Midbrain (tissue), 1 donor: ENCODE measurements at regions not wholly inside any gene's neighbourhood (a gene's known extent, or its start where the extent isn't known, plus 50 kb on each side); places are given as distances from the start of the nearest gene placed in this dataset.

Experiments
- DNase-seq: peaks from one replicate; lab custom pipeline; 2025; lab: John Stamatoyannopoulos, UW

DNA sequence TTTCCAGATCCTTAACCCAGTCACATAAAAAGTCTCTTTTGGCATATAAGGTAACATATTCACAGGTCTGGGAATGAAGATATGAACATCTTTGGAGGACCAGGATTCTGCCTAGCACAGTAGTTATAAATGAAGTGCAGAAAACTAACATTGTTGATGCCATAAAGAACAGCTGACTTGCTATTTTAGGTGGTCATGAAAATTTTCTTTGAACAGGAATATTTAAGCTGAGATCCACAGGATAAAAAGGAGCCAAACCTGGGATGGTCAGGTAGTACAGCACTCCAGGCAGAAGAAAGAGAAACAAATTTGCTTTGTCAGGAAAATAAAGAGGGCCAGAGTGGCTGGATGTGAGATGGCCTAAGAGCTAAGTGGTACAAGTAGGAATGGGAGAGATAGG is 80.0 kb downstream of the CENPW start:
- DNase-seq, result no peak

DNA sequence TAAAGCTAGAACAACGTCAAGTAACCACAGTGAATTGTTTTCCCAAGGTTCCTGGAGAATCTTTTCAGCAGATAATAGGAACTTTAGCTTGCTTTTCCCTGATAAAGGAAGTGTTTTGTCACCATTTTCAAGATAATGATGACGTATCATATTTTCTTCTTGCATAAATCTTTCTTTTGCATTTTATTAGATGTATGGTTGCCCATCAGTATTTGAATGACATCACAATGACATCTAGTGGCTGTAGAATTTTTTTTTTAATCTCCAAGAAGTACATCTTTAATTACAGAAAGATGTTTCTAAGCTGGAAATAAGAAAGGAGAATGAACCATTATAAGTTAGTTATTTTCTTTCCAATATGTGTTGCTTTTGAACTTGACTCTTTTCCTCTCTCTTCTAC is 83.0 kb downstream of the CENPW start:
- no peak for DNase-seq

DNA sequence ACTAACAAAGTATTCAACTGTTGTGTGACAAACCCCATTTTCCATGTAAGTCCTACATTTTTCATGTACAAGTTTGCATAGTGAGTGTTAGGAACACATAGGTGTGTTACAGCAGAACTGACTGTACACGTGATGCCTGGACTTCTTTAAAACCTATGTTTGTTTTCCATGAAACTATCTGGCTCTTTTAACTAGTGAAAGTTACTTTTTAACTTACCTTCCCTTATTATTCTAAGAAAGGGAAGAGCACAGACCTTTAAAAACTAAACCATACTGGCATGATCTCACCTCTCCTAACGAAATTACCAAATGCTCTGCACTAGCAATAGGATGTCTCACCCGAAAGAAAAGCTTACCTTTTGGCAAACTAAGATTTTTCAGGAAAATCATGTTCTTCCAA is 87.8 kb downstream of the CENPW start:
- no peak for DNase-seq

DNA sequence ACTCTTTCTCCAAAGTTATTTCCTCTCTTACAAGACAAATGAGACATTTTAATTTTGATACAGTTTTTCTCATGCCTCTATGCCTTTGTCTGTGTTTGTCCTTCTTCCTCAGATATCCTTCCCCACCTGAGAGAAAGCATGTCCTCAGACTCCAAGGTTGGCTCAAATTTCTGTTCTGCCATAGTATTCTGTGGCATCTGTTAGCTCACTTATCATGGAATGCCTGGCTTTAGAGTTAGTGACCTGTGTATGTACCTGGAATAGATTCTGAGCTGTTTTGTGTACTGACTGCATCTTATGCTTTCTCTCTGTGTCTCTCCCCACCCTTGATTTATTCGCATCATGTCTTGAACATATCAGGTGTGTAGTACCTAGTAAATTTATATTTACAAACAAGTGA is 90.0 kb downstream of the CENPW start:
- DNase-seq, result no peak

DNA sequence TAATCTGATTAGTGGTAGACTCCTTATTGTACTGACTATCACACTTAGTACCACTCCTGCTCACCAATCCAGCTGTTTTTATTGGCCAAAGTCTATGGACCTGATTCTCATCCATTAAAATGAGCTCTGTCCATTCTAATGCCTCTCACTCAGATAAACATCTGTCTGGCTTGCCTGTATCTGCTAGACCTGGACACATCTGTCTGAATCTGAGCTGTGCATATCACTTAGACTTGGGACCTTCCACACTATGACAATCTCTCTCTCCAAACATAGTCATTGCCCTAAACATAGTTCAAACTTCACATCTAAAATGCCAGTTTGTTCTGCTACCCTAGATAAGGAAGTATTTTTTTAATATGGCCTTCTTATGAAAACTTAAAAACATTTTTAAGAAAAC is 92.6 kb downstream of the CENPW start:
- DNase-seq, result no peak

DNA sequence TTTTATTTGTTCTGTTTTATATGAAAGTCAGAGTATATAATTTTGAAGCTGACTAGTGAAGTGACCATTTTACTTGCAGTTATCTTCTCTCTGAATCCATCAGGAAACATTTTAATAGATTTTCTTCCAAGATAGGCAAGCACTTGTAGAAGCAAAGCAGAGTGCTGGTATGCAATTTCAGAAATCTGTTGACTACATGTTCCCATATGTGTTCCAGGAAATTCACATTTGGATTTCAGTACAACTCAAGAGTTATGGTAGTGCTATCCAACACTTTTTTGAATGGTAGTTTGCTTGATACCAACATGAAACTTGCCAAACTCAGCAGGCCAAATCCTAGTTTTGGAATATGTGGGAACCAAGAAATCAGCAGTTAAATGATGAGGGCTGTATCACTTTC is 94.0 kb downstream of the CENPW start:
- DNase-seq, result no peak

DNA sequence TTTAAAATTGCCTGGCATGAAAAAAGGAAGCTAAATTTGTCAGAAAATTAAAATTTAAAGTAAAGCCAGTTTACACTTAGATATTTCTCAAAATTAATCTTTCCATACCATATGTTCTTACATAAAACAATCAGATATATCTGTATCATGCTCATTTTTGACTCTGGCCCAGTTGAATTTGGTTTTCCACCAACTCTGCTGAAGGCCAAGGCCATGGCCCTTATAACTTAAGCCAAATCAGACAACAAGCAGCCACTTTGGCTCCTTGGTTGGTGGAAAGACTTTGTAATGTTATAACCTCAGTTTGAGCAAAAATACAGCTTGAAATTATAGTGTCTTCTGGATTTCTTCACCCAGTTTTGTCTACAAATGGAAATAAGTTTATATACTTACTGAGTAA is 97.3 kb downstream of the CENPW start:
- no peak for DNase-seq

DNA sequence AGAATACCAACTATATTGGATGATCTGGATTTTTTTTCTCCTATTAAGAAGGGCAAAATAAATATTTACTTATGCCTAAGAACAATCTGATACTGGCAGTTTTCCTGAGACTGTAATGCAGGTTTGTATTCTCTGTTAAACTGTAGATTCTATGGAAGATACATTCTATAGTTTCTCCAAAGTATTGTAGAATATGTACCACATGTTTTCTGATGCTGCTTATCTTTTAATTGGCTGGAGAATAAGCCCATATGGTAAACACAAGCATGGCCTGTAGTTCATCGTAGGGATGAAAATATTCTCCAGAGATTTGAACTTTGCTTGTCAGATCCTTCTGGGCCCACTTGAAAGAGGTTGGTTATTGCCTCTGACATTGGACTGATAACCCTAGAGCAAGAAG is 99.1 kb downstream of the CENPW start:
- DNase-seq, result no peak

DNA sequence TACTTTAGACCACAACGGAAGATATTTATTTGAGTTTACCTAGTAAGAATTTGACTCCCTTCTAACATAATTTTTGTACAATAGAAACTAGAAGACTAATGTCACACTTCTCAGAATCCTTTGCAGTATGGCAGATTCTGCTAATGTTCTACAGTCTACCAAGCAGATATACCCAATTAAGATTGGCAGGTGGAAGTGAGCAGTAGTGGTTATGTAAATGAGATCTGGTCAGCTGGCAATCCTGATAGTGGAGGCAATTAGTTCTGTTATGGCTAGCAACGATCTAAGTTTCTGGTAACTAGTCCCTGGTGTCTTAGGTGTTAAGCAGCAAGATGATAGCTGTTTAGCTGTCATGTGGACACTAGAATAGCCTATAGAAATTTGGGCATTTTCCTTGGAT is 101.0 kb downstream of the CENPW start:
- no peak for DNase-seq

DNA sequence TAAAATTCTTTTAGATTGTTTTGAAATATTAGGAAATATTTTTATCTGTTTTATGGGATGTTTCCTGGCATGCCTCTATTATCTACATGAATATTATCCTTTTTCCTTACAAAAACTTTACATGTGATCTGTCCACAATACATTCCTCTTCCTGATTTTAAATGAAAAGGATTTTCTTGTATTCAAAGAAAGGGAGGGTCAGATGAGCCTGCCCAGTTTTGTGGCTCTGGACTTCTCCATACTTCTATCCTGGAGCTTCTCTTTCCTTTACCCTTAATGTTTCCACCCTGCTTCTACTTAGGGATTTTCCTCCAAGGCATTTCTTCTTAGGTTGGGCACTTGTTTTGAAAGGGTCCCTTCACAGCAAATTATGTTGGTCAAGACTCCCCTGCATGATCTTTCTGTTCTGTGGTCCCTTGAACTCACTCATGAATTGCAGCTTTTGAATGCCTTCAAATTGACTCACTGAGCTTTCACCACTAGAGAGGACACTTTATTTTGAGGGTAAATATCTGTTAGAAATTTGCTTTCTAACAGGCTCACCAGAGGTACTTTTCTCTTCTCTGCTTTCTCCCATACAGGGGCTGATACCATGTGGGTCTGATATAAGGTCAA is 104.9 kb downstream of the CENPW start:
- no peak for DNase-seq

DNA sequence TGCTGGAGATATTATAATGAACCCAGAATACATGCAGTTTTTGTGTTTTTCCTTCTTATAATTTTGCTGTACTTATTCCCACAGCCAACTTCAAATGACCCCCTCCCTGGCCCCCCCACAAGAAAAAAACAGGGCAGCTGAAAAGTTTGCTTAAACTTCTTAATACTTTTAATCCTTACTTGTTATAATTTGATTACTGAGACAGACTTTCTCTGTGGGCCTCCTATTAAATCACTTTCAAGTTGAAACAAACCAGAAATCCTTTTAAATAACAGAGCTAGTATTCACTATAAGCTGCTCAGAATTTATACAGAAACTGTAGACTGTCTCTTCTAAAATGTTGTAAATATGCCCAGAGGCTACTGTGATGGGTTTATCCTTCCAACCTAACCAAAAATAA is 106.3 kb downstream of the CENPW start:
- no peak for DNase-seq

DNA sequence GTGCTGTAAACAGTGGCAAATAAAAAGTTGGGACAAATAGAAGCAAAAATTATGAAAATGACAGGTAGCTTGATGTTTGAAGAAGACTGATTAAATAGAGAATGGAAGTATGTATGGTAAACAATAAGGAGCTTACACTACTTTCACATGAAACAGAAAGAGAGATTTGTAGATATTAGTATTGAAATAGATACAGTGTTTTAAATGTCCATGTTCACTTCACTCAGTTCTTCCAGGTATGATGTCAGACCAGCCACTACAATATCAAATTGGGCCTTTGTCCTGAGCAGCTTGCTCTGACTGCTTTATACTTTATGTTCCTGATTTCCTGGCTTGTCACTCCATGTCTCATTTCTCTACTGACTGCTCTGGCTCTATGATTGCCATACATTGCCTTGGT is 107.5 kb downstream of the CENPW start:
- DNase-seq, result no peak

DNA sequence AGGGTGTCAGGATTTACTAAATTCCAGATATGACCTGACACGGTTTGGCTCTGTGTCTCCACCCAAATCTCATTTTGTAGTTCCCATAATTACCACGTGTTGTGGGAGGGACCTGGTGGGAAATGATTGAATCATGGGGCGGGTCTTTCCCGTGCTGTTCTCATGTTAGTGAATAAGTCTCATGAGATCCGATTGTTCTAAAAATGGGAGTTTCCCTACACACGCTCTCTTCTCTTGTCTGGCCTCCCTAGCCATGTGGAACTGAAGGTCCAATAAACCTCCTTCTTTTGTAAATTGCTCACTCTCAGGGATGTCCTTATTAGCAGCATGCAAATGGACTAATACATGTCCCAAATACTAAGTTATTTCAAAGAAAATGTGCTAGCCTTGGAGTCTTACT is 121.1 kb downstream of the CENPW start:
- no peak for DNase-seq

DNA sequence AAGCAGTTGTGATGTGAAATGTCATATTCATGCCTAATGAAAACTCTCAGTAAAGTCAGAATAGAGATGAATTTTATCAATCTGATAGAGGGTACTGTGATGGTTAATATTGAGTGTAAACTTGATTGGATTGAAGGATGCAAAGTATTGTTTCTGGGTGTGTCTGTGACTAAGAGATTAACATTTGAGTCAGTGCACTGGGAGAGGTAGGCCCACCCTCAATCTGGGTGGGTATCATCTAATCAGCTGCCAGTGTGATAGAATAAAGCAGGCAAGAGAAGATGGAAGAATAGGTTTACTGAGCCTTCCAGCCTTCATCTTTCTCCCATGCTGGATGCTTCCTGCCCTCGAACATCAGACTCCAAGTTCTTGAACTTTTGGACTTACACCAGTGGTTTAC is 124.3 kb downstream of the CENPW start:
- no peak for DNase-seq

DNA sequence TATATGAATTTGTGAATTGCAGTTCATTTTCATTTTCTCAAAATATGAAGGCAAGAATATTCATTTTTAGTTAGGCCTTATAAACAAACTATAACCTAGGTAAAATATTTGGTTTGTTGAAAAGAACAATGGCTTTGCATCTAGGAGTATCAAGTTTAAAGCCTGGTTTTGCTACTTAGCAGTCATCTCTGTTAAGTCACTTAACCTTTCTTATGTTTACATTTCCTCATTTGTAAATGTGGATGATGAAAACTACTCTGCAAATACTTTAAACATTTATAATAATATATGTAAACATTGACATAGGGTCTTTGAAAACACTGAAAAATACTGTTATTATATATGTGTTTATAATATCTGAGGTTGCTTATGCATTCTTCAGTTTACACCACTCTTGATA is 135.5 kb downstream of the CENPW start:
- no peak for DNase-seq

DNA sequence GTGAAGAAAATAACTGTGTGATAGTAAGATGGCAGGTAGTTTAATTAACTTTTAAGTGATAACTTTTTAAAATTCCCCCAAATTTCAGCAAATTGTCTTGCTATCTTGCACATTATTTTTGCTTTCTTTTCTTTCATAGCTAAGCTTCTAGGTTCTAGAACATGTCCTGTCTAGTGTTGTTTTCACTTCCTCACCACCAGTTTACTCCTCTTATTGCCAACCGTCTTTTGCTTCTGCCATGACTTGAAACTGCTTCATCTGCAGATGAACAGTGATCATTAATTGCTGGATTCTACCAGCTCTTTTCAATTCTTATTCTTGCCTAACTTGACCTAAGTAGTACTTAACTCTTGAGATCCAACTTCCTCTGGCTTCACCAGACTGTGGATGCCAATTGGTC is 137.8 kb downstream of the CENPW start:
- no peak for DNase-seq

DNA sequence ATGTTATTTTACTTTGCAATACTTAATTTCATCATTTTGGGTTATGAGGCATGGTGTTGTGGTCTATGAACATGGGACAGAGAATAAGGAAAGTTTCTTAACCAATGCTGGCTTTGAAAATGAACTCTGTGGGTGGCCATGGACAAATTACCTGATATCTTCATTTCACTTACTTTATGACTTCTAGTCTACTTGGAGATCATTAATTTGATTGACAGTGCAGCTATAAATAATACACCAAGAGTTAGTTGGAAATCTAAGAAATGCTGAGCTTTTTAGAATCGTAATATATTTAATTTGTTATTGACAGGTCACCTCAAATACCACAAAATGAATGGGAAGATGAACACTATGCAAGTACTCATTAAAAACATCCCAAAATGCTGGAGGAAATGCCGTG is 140.4 kb downstream of the CENPW start:
- no peak for DNase-seq

DNA sequence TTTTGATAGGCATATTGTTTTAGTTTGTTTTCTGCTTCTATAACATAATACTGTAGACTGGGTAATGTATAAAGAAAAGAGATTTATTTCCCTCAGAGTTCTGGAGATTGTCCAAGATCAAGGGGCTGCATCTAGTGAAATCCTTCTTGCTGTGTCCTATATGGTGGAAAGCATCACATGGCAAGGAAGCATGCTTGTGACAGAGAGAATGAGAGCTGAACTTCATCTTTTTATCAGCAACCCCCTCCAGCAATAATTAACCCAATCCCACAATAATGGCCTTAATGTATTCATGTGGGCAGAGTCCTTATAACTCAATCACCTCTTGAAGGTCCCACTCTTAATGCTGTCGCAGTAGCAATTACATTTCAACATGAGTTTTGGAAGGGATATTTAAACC is 141.4 kb downstream of the CENPW start:
- no peak for DNase-seq

DNA sequence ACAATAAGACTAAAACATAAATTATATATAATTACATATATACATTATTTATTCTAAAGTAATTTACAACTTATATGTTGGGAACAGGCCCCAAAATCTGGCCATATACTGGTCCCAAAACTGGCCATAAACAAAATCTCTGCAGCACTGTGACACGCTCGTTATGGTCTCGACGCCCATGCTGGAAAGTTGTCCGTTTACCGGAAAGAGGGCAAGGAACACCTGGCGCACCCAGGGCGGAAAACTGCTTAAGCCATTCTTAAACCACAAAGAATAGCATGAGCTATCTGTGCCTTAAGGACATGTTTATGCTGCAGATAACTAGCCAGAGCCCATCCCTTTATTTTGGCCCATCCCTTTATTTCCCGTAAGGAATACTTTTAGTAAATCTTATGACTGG is 164.9 kb downstream of the CENPW start:
- no peak for DNase-seq

DNA sequence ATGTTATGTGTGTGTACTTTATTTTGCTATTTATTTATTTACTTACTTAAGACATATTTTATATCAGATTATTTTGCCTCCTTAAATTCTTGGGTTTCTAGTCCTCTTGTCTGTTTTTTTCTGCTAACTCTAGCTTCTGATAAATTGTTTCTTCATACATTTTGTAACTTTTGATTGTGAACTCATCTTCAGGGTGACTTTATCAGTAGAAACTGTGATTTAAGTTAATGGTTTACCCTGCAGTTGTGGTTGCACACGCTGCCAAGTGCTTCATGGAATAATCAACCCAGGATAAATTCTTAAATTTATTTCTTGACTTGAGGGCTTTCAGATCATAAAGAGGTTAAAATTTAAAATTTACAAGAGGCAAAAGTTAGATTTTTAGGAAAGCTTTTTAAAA is 173.3 kb downstream of the CENPW start:
- no peak for DNase-seq

DNA sequence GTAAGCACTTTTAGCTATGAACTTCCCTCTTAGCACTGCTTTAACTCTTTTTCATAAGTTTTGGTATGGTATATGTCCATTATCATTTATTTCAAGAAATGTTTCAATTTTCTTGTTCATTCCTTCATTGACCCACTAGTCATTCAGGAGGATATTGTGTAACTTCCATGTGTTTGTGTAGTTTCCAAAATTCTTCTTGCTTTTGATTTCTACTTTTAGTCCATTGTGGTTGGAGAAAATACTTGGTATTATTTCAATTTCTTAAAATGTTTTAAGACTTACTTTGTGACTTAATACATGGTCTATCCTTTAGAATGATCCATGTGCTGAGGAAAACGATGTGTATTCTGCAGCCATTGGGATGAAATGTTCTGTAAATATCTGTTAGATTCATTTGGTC is 176.5 kb downstream of the CENPW start:
- no peak for DNase-seq

DNA sequence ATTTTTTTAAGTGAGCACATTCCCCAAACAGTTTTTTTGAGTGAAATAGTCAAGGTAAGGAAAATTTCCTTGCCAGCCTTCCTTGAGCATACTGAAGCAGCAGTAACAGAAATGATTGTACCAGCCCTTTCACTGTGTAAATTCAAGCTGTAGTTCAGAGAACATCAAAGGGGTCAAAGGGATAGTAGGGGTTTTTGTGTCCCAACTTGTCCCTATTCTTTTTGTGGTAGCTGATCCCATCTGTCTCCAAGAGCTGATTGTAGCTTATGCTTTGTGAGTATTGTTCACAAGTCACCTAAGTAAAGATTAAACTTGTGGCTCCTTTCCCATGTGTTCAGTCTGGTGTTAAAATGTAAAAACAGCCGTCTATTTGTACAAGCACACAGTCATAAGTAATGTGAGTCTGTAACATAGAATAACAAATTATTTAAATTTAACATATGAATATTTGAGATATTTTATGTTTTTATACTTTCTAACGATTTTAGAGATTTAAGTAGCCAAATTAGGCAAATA is 185.0 kb downstream of the CENPW start:
- no peak for DNase-seq

DNA sequence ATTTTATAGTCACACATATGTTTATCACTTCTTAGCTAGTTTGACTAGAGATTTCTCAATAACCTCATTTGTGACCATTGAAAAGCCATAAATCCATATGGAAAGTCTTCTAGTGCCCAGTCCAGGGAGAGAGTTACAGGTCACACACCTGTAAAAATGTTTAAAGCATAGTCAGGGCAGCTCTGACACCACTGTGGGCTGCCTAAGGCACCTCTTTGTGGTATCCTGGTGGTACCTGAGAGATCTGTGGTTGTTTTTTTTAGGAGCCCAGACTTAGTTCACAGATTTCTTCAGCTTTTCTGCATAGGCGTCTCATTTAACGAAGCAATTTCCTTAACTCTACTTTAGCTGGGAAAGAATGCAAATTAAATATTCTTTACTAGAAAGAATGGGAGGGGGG is 186.6 kb downstream of the CENPW start:
- DNase-seq, result no peak

DNA sequence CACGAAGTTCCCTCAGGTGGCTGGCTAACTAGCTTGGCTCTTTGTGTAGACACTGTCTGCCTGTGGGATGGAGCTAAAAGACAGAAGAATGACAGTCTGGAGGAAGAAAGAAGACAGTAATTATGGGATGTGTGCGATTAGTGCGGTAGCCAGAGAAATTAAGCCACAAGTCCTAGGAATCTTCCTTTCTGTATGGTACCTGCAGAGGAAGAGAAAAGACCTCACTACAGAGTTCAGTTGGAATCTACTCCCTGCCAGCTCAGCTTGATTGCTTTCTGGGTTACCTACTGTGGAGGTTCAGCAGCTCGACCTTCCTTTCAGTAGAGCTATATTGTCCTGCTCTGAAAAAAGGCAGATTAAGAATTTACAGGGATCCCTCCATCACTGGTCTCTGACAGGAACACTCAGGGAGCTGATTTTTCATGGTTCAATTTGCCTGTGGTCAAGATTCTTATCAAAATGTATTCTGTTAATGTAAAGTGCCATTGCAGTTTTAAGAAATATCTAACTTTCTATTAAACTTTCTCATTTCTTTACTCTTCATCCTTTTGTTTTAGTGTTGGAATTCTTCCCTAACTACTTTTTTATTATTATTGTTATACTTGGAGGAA is 187.2 kb downstream of the CENPW start:
- no peak for DNase-seq
